ENCODE measurements at regions not wholly inside any gene's neighbourhood (a gene's known extent, or its start where the extent isn't known, plus 50 kb on each side); places are given as distances from the start of the nearest gene placed in this dataset.

DNA sequence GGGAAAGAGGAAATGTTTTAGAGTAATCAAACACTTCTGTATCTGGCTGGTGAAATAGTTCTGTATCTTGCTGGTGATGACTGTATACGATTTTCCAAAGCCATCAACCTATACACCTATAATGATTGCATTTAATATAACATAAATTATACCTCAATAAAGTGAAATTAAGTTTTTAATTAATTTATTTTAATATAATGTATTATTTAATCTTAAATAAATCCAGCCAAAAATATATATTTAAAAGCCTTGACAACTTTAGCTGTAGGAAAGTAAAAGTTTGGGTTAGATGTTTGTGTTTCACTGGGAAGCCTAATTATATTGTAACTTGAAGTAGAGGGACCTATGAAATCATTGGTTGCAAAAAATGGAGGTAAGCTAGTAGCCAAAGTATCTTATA, 654.8 kb upstream of the MIS18BP1 start:
- H3K9me3 ChIP-seq (ENCODE audit: control insufficient read depth, low read length): no peaks in the 10 kb centered on the region
- no peak overlapping the region for H3K9ac ChIP-seq
- no peaks in the 10 kb centered on the region for H3K4me1 ChIP-seq
- H3K4me2 ChIP-seq (ENCODE audit: low read length): no peak overlapping the region
- H3K79me2 ChIP-seq: no peaks in the 10 kb centered on the region
- TF ChIP-seq, protein P1, sequence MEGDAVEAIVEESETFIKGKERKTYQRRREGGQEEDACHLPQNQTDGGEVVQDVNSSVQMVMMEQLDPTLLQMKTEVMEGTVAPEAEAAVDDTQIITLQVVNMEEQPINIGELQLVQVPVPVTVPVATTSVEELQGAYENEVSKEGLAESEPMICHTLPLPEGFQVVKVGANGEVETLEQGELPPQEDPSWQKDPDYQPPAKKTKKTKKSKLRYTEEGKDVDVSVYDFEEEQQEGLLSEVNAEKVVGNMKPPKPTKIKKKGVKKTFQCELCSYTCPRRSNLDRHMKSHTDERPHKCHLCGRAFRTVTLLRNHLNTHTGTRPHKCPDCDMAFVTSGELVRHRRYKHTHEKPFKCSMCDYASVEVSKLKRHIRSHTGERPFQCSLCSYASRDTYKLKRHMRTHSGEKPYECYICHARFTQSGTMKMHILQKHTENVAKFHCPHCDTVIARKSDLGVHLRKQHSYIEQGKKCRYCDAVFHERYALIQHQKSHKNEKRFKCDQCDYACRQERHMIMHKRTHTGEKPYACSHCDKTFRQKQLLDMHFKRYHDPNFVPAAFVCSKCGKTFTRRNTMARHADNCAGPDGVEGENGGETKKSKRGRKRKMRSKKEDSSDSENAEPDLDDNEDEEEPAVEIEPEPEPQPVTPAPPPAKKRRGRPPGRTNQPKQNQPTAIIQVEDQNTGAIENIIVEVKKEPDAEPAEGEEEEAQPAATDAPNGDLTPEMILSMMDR (IDR thresholded peaks at IDR 0.05): no peak
- H3K27me3 ChIP-seq (ENCODE audit: control insufficient read depth, insufficient read depth, low read length): no peaks in the 10 kb centered on the region
- no peak overlapping the region for H3K4me3 ChIP-seq (ENCODE audit: low read depth, low read length)
- no peak overlapping the region for H3K27ac ChIP-seq
- no peaks in the 10 kb centered on the region for H3K36me3 ChIP-seq (ENCODE audit: control insufficient read depth, insufficient read depth, low read length)
- no peak overlapping the region for H2AFZ ChIP-seq

DNA sequence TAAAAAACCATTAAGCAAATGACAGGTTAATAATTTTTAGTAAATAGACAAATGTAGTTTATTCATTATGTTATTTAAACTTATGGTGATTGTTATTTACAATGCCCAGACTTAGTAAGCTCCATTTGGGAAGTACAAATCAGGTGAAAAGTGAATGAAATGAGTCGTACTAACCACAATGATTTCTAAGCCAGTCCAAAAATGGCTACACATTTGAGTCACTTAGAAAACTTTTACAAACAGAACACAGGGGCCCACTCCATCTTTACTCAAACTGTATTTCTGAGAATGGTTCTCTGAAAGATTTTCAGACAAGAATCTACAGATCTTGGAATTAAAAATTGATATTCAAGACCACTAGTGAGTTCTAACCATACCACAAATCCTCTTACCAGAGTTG, 653.3 kb upstream of the MIS18BP1 start:
- H3K79me2 ChIP-seq: no peaks in the 10 kb centered on the region
- H3K4me3 ChIP-seq (ENCODE audit: low read depth, low read length): no peak overlapping the region
- TF ChIP-seq, protein P1 (IDR thresholded peaks at IDR 0.05): no peak
- no peak overlapping the region for H3K9ac ChIP-seq
- no peak overlapping the region for H3K4me2 ChIP-seq (ENCODE audit: low read length)
- H3K27me3 ChIP-seq (ENCODE audit: control insufficient read depth, insufficient read depth, low read length): no peaks in the 10 kb centered on the region
- H3K27ac ChIP-seq: no peak overlapping the region
- no peak overlapping the region for H2AFZ ChIP-seq
- H3K36me3 ChIP-seq (ENCODE audit: control insufficient read depth, insufficient read depth, low read length): no peaks in the 10 kb centered on the region
- no peaks in the 10 kb centered on the region for H3K9me3 ChIP-seq (ENCODE audit: control insufficient read depth, low read length)
- no peaks in the 10 kb centered on the region for H3K4me1 ChIP-seq

DNA sequence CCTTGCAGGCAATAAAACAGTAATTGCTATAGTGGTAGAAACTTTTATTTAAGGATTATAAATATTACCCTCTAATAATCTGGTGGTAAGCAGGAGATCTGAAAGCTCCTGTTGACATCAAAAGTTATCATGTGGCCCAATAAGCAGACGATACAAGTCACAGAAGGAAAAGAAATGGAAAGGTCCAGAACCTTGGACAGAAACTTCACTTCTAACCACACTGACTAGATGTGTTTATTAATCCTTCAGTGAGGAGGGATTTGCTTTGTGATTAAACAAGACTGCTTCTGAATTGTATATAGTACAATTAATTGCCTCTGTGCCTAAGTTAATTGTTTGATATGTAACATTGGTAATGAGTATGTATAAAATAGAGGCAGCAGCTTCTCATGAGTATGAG, 652.7 kb upstream of the MIS18BP1 start:
- Histone ChIP-seq H3K27ac (no peak overlapping the region), H3K4me2 (ENCODE audit: low read length) (no peak overlapping the region), H3K4me3 (ENCODE audit: low read depth, low read length) (no peak overlapping the region), H3K79me2 (no peaks in the 10 kb centered on the region), H3K4me1 (no peaks in the 10 kb centered on the region), H2AFZ (no peak overlapping the region), H3K9me3 (ENCODE audit: control insufficient read depth, low read length) (no peaks in the 10 kb centered on the region), H3K36me3 (ENCODE audit: control insufficient read depth, insufficient read depth, low read length) (no peaks in the 10 kb centered on the region), H3K27me3 (ENCODE audit: control insufficient read depth, insufficient read depth, low read length) (no peaks in the 10 kb centered on the region), H3K9ac (no peak overlapping the region)
- TF ChIP-seq, protein P1 (IDR thresholded peaks at IDR 0.05): no peak

DNA sequence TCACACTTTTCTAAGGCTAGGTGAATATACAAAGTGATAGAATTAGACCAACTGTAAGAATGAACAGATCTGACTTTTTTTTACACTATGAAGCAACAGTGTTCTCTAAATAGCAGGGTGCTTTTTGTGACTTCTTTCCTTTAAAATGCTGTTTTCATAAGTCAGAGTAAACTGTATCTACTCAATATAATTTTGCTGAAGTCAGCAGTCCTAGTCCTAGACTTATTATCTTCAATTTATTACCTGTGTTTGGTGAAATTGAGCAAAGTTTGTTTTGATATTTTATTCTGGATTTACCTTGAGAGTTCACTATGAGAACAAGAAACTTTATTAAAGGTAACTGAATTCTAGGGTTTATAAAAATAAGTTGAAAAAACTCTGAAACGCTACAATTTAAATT, 651.3 kb upstream of the MIS18BP1 start:
- Histone ChIP-seq H3K4me1 (no peaks in the 10 kb centered on the region), H2AFZ (no peak overlapping the region), H3K27ac (no peak overlapping the region), H3K79me2 (no peaks in the 10 kb centered on the region), H3K36me3 (ENCODE audit: control insufficient read depth, insufficient read depth, low read length) (no peaks in the 10 kb centered on the region), H3K4me3 (ENCODE audit: low read depth, low read length) (no peak overlapping the region), H3K4me2 (ENCODE audit: low read length) (no peak overlapping the region), H3K27me3 (ENCODE audit: control insufficient read depth, insufficient read depth, low read length) (no peaks in the 10 kb centered on the region), H3K9me3 (ENCODE audit: control insufficient read depth, low read length) (no peaks in the 10 kb centered on the region), H3K9ac (no peak overlapping the region)
- TF ChIP-seq, protein P1 (IDR thresholded peaks at IDR 0.05): no peak

DNA sequence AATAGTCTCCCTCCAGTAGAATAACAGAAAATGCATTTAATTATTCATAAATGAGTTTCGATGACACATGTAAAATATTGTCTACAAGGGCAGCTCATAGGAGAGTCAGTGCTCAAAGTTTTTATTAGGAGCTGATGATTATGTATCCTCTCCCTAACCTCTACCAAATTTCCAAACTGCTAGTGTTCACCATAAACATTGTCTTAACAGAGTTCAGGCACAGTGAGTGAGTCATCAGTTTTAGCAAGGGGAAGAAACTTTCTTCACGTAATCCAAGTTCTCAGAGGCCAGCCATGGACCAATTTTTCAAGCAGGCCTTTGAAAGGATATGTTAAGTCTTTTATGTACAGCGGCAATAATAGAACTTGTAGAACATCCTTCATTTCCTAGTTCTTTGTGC, 649.2 kb upstream of the MIS18BP1 start:
- Histone ChIP-seq H3K79me2 (no peaks in the 10 kb centered on the region), H3K36me3 (ENCODE audit: control insufficient read depth, insufficient read depth, low read length) (no peaks in the 10 kb centered on the region), H3K9ac (no peak overlapping the region), H3K4me1 (no peaks in the 10 kb centered on the region), H3K4me3 (ENCODE audit: low read depth, low read length) (no peak overlapping the region), H3K27ac (no peak overlapping the region), H2AFZ (no peak overlapping the region), H3K27me3 (ENCODE audit: control insufficient read depth, insufficient read depth, low read length) (no peaks in the 10 kb centered on the region), H3K9me3 (ENCODE audit: control insufficient read depth, low read length) (no peaks in the 10 kb centered on the region), H3K4me2 (ENCODE audit: low read length) (no peak overlapping the region)
- TF ChIP-seq, protein P1 (IDR thresholded peaks at IDR 0.05): no peak
